Liver (tissue), 8 donors: ENCODE measurements at regions not wholly inside any gene's neighbourhood (a gene's known extent, or its start where the extent isn't known, plus 50 kb on each side); places are given as distances from the start of the nearest gene placed in this dataset.

Experiments used
- DNase-seq: peaks from one replicate; pipeline ENCODE4 v3.0.0-alpha.2; 2017; ENCODE audit warnings: low spot score
- H3K27ac ChIP-seq, 2 donors: one replicate each; pipeline ENCODE4 v1.7.0; 2013; ENCODE audit warnings: inconsistent platforms in 2 of 2, low read length in 2 of 2, control low read depth in 1 of 2, low read depth in 1 of 2, mild to moderate bottlenecking in 1 of 2
- H3K27me3 ChIP-seq, 4 donors: one replicate each; pipeline versions ENCODE4 v1.6.1 to v1.7.0; 2013; ENCODE audit warnings: low read length in 3 of 4, inconsistent platforms in 1 of 4, mild to moderate bottlenecking in 1 of 4, moderate library complexity in 1 of 4; ENCODE audit not compliant: control insufficient read depth in 4 of 4, insufficient read depth in 4 of 4
- H3K36me3 ChIP-seq, 4 donors: one replicate each; pipeline versions ENCODE4 v1.6.1 to v1.7.0; 2013; ENCODE audit warnings: low read length in 3 of 4, mild to moderate bottlenecking in 3 of 4, low read depth in 1 of 4, moderate library complexity in 1 of 4; ENCODE audit not compliant: control insufficient read depth in 4 of 4, insufficient read depth in 3 of 4
- H3K4me1 ChIP-seq, 4 donors: one replicate each; pipeline versions ENCODE4 v1.6.1 to v1.7.0; 2013; ENCODE audit warnings: low read length in 3 of 4, mild to moderate bottlenecking in 3 of 4, moderate library complexity in 1 of 4; ENCODE audit not compliant: control insufficient read depth in 4 of 4, insufficient read depth in 4 of 4
- H3K4me3 ChIP-seq, 3 donors: one replicate each; pipeline versions ENCODE4 v1.6.1 to v1.7.0; 2013; ENCODE audit warnings: low read length in 3 of 3, control low read depth in 1 of 3, low read depth in 1 of 3, mild to moderate bottlenecking in 1 of 3
- H3K9ac ChIP-seq, 2 donors: one replicate each; pipeline ENCODE4 v1.7.0; 2013; ENCODE audit warnings: low read length in 2 of 2, mild to moderate bottlenecking in 2 of 2, moderate library complexity in 2 of 2, control low read depth in 1 of 2, low read depth in 1 of 2
- H3K9me3 ChIP-seq, 4 donors: one replicate each; pipeline versions ENCODE4 v1.6.1 to v1.7.0; 2013; ENCODE audit warnings: low read length in 3 of 4; ENCODE audit not compliant: control insufficient read depth in 4 of 4
- ATF3 ChIP-seq: IDR thresholded peaks from 2 replicates; pipeline ENCODE4 v1.6.1; 2016; ENCODE audit warnings: antibody characterized with exemption
- CTCF ChIP-seq: fragments of 150-350 bp; IDR thresholded peaks from 2 replicates; pipeline ENCODE4 v1.5.1; 2017; ENCODE audit warnings: improper control_type of control experiment, low read depth, low read length; ENCODE audit not compliant: missing input control
- FOXA1 ChIP-seq: IDR thresholded peaks from 2 replicates; pipeline ENCODE4 v1.6.1; 2016; ENCODE audit warnings: antibody characterized with exemption
- JUND ChIP-seq, 2 donors: IDR thresholded peaks; 2 replicates each; pipeline ENCODE4 v1.6.1; 2016; ENCODE audit warnings: antibody characterized with exemption in 2 of 2
- RAD21 ChIP-seq, 2 donors: IDR thresholded peaks; 2 replicates each; pipeline ENCODE4 v1.6.1; 2016; ENCODE audit warnings: antibody characterized with exemption in 2 of 2, mild to moderate bottlenecking in 2 of 2
- RXRA ChIP-seq, 2 donors: IDR thresholded peaks; 2 replicates each; pipeline ENCODE4 v1.6.1; 2017 to 2018; ENCODE audit warnings: antibody characterized with exemption in 2 of 2, mild to moderate bottlenecking in 1 of 2
- TAF1 ChIP-seq: conservative IDR thresholded peaks from 2 replicates; pipeline ENCODE4 v1.6.1; 2016; ENCODE audit warnings: antibody characterized with exemption, mild to moderate bottlenecking
- YY1 ChIP-seq: IDR thresholded peaks from 2 replicates; pipeline ENCODE4 v1.6.1; 2016; ENCODE audit warnings: antibody characterized with exemption, mild to moderate bottlenecking
- WGBS: extraction: QIAGEN DNeasy Blood & Tissue Kit; methylation state at CpG from one replicate; pipeline ENCODE4 v1.1.7; 2013; 5-methylcytosine and 5-hydroxymethylcytosine counted together
- TF ChIP-seq, protein P1 (sequence below): IDR thresholded peaks from 2 replicates; pipeline ENCODE4 v1.6.1; 2016; ENCODE audit warnings: antibody characterized with exemption
- TF ChIP-seq, protein P2 (sequence below): IDR thresholded peaks from 2 replicates; pipeline ENCODE4 v1.6.1; 2016; ENCODE audit warnings: antibody characterized with exemption
- TF ChIP-seq, protein P3 (sequence below): IDR thresholded peaks from 2 replicates; pipeline ENCODE4 v1.6.1; 2016; ENCODE audit warnings: antibody characterized with exemption, mild to moderate bottlenecking
- donor health status: healthy.
- donor health status: healthy.
- donor health status: healthy.
- donor health status: healthy.
- donor health status: healthy.

- no peak overlapping the region for H3K27ac ChIP-seq
- WGBS = 88% methylated on average over 3 of the region's 3 CpGs
- H3K27me3 ChIP-seq = no peaks in the 10 kb centered on the region
Observed at GRCh38 chr18:34461266-34461665, 236.6 kb upstream of the NOL4 start.

GRCh38 chr18:34467058-34467457, 242.3 kb upstream of the NOL4 start:
- no peak for DNase-seq
- WGBS = 88% methylated on average over 1 of the region's 1 CpG

More at GRCh38 chr18:34461266-34461665, 236.6 kb upstream of the NOL4 start:
- no peak overlapping the region for H3K9ac ChIP-seq
- no peaks in the 10 kb centered on the region for H3K36me3 ChIP-seq
- H3K4me1 ChIP-seq = no peaks in the 10 kb centered on the region
- TF ChIP-seq TAF1 (no peak), RXRA (IDR thresholded peaks at IDR 0.05) (no peak), RAD21 (IDR thresholded peaks at IDR 0.05) (no peak), CTCF (no peak), ATF3 (no peak), JUND (IDR thresholded peaks at IDR 0.05) (no peak), FOXA1 (no peak)
- TF ChIP-seq, protein P1, sequence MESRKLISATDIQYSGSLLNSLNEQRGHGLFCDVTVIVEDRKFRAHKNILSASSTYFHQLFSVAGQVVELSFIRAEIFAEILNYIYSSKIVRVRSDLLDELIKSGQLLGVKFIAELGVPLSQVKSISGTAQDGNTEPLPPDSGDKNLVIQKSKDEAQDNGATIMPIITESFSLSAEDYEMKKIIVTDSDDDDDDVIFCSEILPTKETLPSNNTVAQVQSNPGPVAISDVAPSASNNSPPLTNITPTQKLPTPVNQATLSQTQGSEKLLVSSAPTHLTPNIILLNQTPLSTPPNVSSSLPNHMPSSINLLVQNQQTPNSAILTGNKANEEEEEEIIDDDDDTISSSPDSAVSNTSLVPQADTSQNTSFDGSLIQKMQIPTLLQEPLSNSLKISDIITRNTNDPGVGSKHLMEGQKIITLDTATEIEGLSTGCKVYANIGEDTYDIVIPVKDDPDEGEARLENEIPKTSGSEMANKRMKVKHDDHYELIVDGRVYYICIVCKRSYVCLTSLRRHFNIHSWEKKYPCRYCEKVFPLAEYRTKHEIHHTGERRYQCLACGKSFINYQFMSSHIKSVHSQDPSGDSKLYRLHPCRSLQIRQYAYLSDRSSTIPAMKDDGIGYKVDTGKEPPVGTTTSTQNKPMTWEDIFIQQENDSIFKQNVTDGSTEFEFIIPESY = no peak
- TF ChIP-seq, protein P2, sequence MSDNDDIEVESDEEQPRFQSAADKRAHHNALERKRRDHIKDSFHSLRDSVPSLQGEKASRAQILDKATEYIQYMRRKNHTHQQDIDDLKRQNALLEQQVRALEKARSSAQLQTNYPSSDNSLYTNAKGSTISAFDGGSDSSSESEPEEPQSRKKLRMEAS = no peak
- TF ChIP-seq, protein P3, sequence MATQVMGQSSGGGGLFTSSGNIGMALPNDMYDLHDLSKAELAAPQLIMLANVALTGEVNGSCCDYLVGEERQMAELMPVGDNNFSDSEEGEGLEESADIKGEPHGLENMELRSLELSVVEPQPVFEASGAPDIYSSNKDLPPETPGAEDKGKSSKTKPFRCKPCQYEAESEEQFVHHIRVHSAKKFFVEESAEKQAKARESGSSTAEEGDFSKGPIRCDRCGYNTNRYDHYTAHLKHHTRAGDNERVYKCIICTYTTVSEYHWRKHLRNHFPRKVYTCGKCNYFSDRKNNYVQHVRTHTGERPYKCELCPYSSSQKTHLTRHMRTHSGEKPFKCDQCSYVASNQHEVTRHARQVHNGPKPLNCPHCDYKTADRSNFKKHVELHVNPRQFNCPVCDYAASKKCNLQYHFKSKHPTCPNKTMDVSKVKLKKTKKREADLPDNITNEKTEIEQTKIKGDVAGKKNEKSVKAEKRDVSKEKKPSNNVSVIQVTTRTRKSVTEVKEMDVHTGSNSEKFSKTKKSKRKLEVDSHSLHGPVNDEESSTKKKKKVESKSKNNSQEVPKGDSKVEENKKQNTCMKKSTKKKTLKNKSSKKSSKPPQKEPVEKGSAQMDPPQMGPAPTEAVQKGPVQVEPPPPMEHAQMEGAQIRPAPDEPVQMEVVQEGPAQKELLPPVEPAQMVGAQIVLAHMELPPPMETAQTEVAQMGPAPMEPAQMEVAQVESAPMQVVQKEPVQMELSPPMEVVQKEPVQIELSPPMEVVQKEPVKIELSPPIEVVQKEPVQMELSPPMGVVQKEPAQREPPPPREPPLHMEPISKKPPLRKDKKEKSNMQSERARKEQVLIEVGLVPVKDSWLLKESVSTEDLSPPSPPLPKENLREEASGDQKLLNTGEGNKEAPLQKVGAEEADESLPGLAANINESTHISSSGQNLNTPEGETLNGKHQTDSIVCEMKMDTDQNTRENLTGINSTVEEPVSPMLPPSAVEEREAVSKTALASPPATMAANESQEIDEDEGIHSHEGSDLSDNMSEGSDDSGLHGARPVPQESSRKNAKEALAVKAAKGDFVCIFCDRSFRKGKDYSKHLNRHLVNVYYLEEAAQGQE = no peak
- H3K4me3 ChIP-seq = no peak overlapping the region
- no peaks in the 10 kb centered on the region for H3K9me3 ChIP-seq
- DNase-seq = no peak

More at GRCh38 chr18:34467058-34467457, 242.3 kb upstream of the NOL4 start:
- no peak for TF ChIP-seq TAF1
- no peak for TF ChIP-seq YY1
- TF ChIP-seq JUND (IDR thresholded peaks at IDR 0.05) = no peak
- TF ChIP-seq RAD21 (IDR thresholded peaks at IDR 0.05) = no peak
- Histone ChIP-seq H3K4me3 (no peak overlapping the region), H3K9me3 (no peaks in the 10 kb centered on the region), H3K9ac (no peak overlapping the region), H3K4me1 (no peaks in the 10 kb centered on the region), H3K27ac (no peak overlapping the region), H3K36me3 (no peaks in the 10 kb centered on the region), H3K27me3 (no peaks in the 10 kb centered on the region)
